Endothelial cell (in vitro differentiated cells): ENCODE measurements at regions not wholly inside any gene's neighbourhood (a gene's known extent, or its start where the extent isn't known, plus 50 kb on each side); places are given as distances from the start of the nearest gene placed in this dataset.
"Not testable (repeated sequence)": the region's sequence is repeated elsewhere in the genome, so short reads cannot be mapped to it uniquely, and the experiment has no call there.

Experiments used
- DNase-seq: peaks from one replicate; pipeline ENCODE4 v3.0.0; 2021; ENCODE audit warnings: low spot score
- H3K27ac Mint-ChIP-seq: one replicate; pipeline ENCODE4 v1.8.0; 2021; ENCODE audit warnings: mixed read lengths, inconsistent platforms; ENCODE audit not compliant: unreplicated experiment
- H3K27me3 Mint-ChIP-seq: one replicate; pipeline ENCODE4 v1.8.0; 2021; ENCODE audit warnings: mild to moderate bottlenecking, moderate library complexity, mixed read lengths, inconsistent platforms; ENCODE audit not compliant: unreplicated experiment
- H3K36me3 Mint-ChIP-seq: one replicate; pipeline ENCODE4 v1.8.0; 2021; ENCODE audit warnings: mild to moderate bottlenecking, low read depth, mixed read lengths, inconsistent platforms; ENCODE audit not compliant: unreplicated experiment
- H3K4me1 Mint-ChIP-seq: one replicate; pipeline ENCODE4 v1.8.0; 2021; ENCODE audit warnings: mild to moderate bottlenecking, mixed read lengths, inconsistent platforms; ENCODE audit not compliant: unreplicated experiment
- H3K4me3 Mint-ChIP-seq: one replicate; pipeline ENCODE4 v1.8.0; 2021; ENCODE audit warnings: mild to moderate bottlenecking, mixed read lengths, inconsistent platforms; ENCODE audit not compliant: unreplicated experiment
- H3K9me3 Mint-ChIP-seq: one replicate; pipeline ENCODE4 v1.8.0; 2021; ENCODE audit warnings: mixed read lengths, inconsistent platforms; ENCODE audit not compliant: unreplicated experiment
- CTCF ChIP-seq: fragments of 200-600 bp; sonication (generic); IDR thresholded peaks from one replicate; pipeline ENCODE4 v1.5.0; 2021; ENCODE audit warnings: antibody characterized with exemption; ENCODE audit not compliant: unreplicated experiment

- Mint-ChIP-seq H3K4me3 (no peak overlapping the region), H3K9me3 (no peaks in the 10 kb centered on the region), H3K27me3 (no peaks in the 10 kb centered on the region), H3K36me3 (no peaks in the 10 kb centered on the region), H3K27ac (no peak overlapping the region), H3K4me1 (peaks cover 8% of the 10 kb centered on the region)
- TF ChIP-seq CTCF: no peak
- DNase-seq: no peak
Observed at GRCh38 chr16:48684148-48684547, 74.2 kb upstream of the N4BP1 start.

GRCh38 chr16:48682971-48683370, 73.0 kb upstream of the N4BP1 start:
- H3K27ac Mint-ChIP-seq: no peak overlapping the region
- no peaks in the 10 kb centered on the region for H3K36me3 Mint-ChIP-seq
- H3K27me3 Mint-ChIP-seq: no peaks in the 10 kb centered on the region
- H3K4me3 Mint-ChIP-seq: no peak overlapping the region
- DNase-seq: no peak
- no peaks in the 10 kb centered on the region for H3K9me3 Mint-ChIP-seq
- TF ChIP-seq CTCF: no peak
- H3K4me1 Mint-ChIP-seq: peaks cover 8% of the 10 kb centered on the region

GRCh38 chr16:48681520-48681919, 71.5 kb upstream of the N4BP1 start:
- no peak overlapping the region for H3K4me3 Mint-ChIP-seq
- H3K27ac Mint-ChIP-seq: no peak overlapping the region
- H3K4me1 Mint-ChIP-seq: peaks cover 5% of the 10 kb centered on the region
- no peaks in the 10 kb centered on the region for H3K27me3 Mint-ChIP-seq
- no peaks in the 10 kb centered on the region for H3K36me3 Mint-ChIP-seq
- TF ChIP-seq CTCF: peak; percentile 37
- no peaks in the 10 kb centered on the region for H3K9me3 Mint-ChIP-seq
- no peak for DNase-seq

DNA sequence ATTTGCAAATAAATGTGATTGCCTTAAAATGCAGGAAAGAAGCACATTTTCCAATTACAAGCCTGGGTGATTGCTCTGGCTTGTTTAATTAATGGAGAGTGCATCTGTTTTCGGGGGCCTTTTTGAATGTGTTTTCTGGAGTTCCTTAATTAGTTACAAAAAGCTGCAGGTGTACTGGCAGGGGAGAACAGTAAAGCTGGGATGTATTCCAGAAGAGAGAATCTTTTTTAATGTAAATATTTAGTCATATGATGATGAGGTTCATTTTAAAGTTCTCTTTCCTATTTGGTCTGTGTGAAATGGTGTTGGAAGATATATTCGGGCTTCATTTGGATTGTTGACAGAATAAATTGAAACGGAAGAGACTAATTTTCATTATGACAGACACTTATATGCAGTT, 70.9 kb upstream of the N4BP1 start:
- H3K36me3 Mint-ChIP-seq: no peaks in the 10 kb centered on the region

DNA sequence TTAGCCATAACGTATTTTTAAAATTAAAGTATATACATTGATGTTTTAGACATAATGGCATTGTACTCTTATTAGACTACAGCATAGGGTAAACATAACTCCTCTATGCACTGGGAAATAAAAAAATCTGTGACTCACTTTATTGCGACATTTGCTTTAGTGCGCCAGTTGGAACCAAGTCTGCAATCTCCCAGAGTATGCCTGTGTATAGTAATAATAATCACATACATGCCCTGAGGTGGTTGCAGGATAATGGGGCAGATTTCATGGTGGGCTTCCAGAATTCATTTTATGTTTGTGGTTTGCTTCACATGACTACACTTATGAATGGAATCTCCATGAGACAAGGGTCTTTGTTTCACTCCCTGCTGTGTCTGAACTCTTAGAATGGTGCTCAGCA, 66.9 kb upstream of the N4BP1 start:
- Mint-ChIP-seq H3K4me3 (no peak overlapping the region), H3K9me3 (peaks cover 4% of the 10 kb centered on the region), H3K4me1 (no peaks in the 10 kb centered on the region), H3K27ac (no peak overlapping the region), H3K27me3 (no peaks in the 10 kb centered on the region), H3K36me3 (no peaks in the 10 kb centered on the region)
- no peak for DNase-seq
- TF ChIP-seq CTCF: no peak

More for the DNA sequence above, 70.9 kb upstream of the N4BP1 start:
- Mint-ChIP-seq H3K27me3 (no peaks in the 10 kb centered on the region), H3K4me1 (no peaks in the 10 kb centered on the region), H3K27ac (no peak overlapping the region), H3K4me3 (no peak overlapping the region), H3K9me3 (no peaks in the 10 kb centered on the region)
- TF ChIP-seq CTCF: no peak
- DNase-seq: no peak

- not testable (repeated sequence) for H3K36me3 Mint-ChIP-seq, H3K4me3 Mint-ChIP-seq, H3K27ac Mint-ChIP-seq, H3K4me1 Mint-ChIP-seq, DNase-seq, H3K9me3 Mint-ChIP-seq, H3K27me3 Mint-ChIP-seq
Observed at GRCh38 chr16:48668184-48668583, 58.2 kb upstream of the N4BP1 start.
